22Rv1 (cell line): ENCODE measurements at regions not wholly inside any gene's neighbourhood (a gene's known extent, or its start where the extent isn't known, plus 50 kb on each side); places are given as distances from the start of the nearest gene placed in this dataset.

Experiments
- ZFX ChIP-seq: fragments of 450-650 bp; IDR thresholded peaks from 2 replicates; pipeline ENCODE4 v1.6.1; 2017; ENCODE audit warnings: antibody characterized with exemption, borderline replicate concordance
- TF ChIP-seq, protein P1 (sequence below): fragments of 450-650 bp; IDR thresholded peaks from 2 replicates; pipeline ENCODE4 v1.5.1; 2017; ENCODE audit warnings: mild to moderate bottlenecking

DNA sequence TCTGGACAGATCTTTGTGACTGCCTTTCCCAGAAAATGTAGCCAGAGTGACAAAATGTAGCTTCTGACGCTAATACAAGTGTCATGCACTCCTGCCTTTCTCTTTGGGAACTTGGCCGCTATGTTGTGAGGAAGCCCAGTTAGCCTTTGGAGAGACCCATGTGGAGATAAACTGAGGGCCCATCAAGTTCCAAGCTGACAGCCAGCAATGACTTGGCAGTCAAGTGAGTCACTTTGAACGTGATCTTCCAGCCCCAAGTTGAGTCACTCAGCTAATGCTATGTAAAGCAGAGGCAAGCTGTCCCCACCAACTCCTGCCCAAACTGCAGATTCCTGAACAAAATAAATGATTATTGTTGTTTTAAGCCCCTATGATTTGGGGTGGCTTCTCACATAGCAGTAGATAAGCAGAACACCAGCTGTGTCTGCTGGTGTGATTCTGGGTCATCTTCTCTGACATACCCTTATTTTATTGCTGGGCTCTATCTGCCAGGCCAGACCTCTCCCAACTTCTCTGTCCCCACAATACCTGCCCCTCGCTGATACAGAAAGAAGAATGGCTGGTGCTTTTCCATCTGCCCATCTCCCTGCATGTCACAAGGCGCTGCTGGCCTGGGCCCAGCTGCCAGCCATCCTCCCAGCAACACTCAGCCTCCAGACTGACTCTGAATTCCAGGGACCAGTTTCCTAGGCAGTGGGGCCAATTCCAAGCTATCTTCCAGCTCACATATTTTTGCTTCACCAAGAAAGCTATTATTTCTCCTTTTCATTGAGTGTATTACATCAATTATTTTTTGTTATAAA is 274.8 kb downstream of the LRFN2 start:
- TF ChIP-seq, protein P1, sequence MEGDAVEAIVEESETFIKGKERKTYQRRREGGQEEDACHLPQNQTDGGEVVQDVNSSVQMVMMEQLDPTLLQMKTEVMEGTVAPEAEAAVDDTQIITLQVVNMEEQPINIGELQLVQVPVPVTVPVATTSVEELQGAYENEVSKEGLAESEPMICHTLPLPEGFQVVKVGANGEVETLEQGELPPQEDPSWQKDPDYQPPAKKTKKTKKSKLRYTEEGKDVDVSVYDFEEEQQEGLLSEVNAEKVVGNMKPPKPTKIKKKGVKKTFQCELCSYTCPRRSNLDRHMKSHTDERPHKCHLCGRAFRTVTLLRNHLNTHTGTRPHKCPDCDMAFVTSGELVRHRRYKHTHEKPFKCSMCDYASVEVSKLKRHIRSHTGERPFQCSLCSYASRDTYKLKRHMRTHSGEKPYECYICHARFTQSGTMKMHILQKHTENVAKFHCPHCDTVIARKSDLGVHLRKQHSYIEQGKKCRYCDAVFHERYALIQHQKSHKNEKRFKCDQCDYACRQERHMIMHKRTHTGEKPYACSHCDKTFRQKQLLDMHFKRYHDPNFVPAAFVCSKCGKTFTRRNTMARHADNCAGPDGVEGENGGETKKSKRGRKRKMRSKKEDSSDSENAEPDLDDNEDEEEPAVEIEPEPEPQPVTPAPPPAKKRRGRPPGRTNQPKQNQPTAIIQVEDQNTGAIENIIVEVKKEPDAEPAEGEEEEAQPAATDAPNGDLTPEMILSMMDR = no peak
- TF ChIP-seq ZFX = no peak
